Neural cell (in vitro differentiated cells): ENCODE measurements at regions not wholly inside any gene's neighbourhood (a gene's known extent, or its start where the extent isn't known, plus 50 kb on each side); places are given as distances from the start of the nearest gene placed in this dataset.

Experiments used
- CTCF ChIP-seq: fragments of 450-650 bp; IDR thresholded peaks from 2 replicates; pipeline ENCODE4 v1.5.1; 2014; ENCODE audit warnings: antibody characterized with exemption, mild to moderate bottlenecking, moderate library complexity; ENCODE audit not compliant: poor library complexity, severe bottlenecking
- EP300 ChIP-seq: fragments of 450-650 bp; conservative IDR thresholded peaks from 2 replicates; pipeline ENCODE4 v1.6.1; 2014; ENCODE audit warnings: antibody characterized with exemption, mild to moderate bottlenecking, moderate library complexity; ENCODE audit not compliant: poor library complexity, severe bottlenecking
- RAD21 ChIP-seq: fragments of 450-650 bp; conservative IDR thresholded peaks from 2 replicates; pipeline ENCODE4 v1.6.1; 2014; ENCODE audit warnings: antibody characterized with exemption, mild to moderate bottlenecking, moderate library complexity

GRCh38 chr4:31601793-31602192, 881.6 kb downstream of the PCDH7 start:
- TF ChIP-seq CTCF (no peak), EP300 (no peak), RAD21 (no peak)
